Bone marrow (tissue), 2 donors: ENCODE measurements at regions not wholly inside any gene's neighbourhood (a gene's known extent, or its start where the extent isn't known, plus 50 kb on each side); places are given as distances from the start of the nearest gene placed in this dataset.

Source experiments
- DNase-seq, 2 donors: peaks; one replicate each; lab custom pipeline; 2025; lab: John Stamatoyannopoulos, UW

- no peak for DNase-seq
These were observed 61.2 kb upstream of the ODAD2 start for GRCh38 chr10:28060031-28060607.

- DNase-seq, result no peak
These were observed 59.9 kb upstream of the ODAD2 start for GRCh38 chr10:28058746-28059145.

DNA sequence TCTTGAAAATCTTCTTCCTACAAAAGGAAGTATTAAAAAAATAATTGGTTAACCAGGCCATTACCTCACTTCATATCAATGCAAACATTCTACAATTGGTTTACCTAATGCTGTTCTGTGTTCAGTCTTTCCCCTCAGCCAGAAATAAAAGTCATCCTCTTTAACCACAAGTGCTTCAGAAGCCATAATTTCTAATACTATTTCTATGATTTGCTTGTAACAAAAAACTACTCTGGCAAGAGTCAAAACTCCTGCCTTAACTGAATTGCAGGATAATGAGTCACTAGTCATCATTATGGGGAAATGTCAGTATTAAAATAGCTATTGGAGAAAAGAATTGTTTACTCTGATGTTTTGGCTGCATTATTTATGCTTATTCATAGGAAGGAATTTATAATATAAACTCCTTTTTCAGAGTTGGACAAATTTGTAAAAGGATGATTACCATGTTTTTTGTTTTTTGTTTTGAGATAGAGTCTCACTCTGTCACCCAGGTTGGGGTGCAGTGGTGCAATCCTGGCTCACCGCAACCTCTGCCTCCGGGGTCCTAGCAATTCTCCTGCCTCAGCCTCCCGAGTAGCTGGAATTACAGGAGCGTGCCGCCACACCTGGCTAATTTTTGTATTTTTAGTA, 55.5 kb upstream of the ODAD2 start:
- no peak for DNase-seq

- no peak for DNase-seq
These were observed 50.4 kb upstream of the ODAD2 start for GRCh38 chr10:28049286-28049685.
